H9 (cell line): ENCODE measurements at regions not wholly inside any gene's neighbourhood (a gene's known extent, or its start where the extent isn't known, plus 50 kb on each side); places are given as distances from the start of the nearest gene placed in this dataset.

ENCODE experiments used
- DNase-seq: peaks from one replicate; pipeline ENCODE4 v3.0.0-alpha.2; 2017
- H2AFZ ChIP-seq: one replicate; pipeline ENCODE4 v1.6.1; 2013; ENCODE audit warnings: mild to moderate bottlenecking, low read length, control low read depth, moderate library complexity
- H2AK5ac ChIP-seq: 2 replicates; pipeline ENCODE4 v1.6.1; 2013; ENCODE audit warnings: low read length, control low read depth, mixed read lengths; ENCODE audit not compliant: insufficient read length
- H2BK120ac ChIP-seq: one replicate; pipeline ENCODE4 v1.6.1; 2013; ENCODE audit warnings: low read depth, mild to moderate bottlenecking, low read length, control low read depth, inconsistent platforms; ENCODE audit not compliant: poor library complexity, severe bottlenecking
- H2BK12ac ChIP-seq: 2 replicates; pipeline ENCODE4 v1.6.1; 2013; ENCODE audit warnings: low read length, control low read depth, mixed read lengths, low read depth; ENCODE audit not compliant: insufficient read length
- H2BK15ac ChIP-seq: 2 replicates; pipeline ENCODE4 v1.6.1; 2013; ENCODE audit warnings: low read depth, low read length, control low read depth
- H2BK20ac ChIP-seq: one replicate; pipeline ENCODE4 v1.6.1; 2013; ENCODE audit warnings: low read depth, mild to moderate bottlenecking, low read length, control low read depth, inconsistent platforms; ENCODE audit not compliant: poor library complexity, severe bottlenecking
- H2BK5ac ChIP-seq: 2 replicates; pipeline ENCODE4 v1.6.1; 2013; ENCODE audit warnings: low read length, control low read depth, mixed read lengths; ENCODE audit not compliant: insufficient read length
- H3K14ac ChIP-seq: 2 replicates; pipeline ENCODE4 v1.6.1; 2013; ENCODE audit warnings: low read length, control low read depth; ENCODE audit not compliant: insufficient read depth
- H3K18ac ChIP-seq: 2 replicates; pipeline ENCODE4 v1.6.1; 2013; ENCODE audit warnings: low read depth, mild to moderate bottlenecking, mixed read lengths, low read length, control low read depth; ENCODE audit not compliant: insufficient read length
- H3K23ac ChIP-seq: 2 replicates; pipeline ENCODE4 v1.6.1; 2013; ENCODE audit warnings: low read length, control low read depth, mixed read lengths, low read depth; ENCODE audit not compliant: insufficient read length
- H3K23me2 ChIP-seq: 2 replicates; pipeline ENCODE4 v1.6.1; 2013; ENCODE audit warnings: low read depth, mild to moderate bottlenecking, mixed read lengths, low read length, control low read depth; ENCODE audit not compliant: insufficient read length, poor library complexity, severe bottlenecking
- H3K27ac ChIP-seq: 2 replicates; pipeline ENCODE4 v1.5.1; 2013; ENCODE audit warnings: low read length, control low read depth, mixed read lengths, low read depth; ENCODE audit not compliant: insufficient read length
- H3K27me3 ChIP-seq: 2 replicates; pipeline ENCODE4 v1.6.1; 2013; ENCODE audit warnings: low read length, control low read depth, inconsistent platforms; ENCODE audit not compliant: insufficient read depth
- H3K4ac ChIP-seq: 2 replicates; pipeline ENCODE4 v1.6.1; 2013; ENCODE audit warnings: low read depth, mild to moderate bottlenecking, control low read depth, inconsistent platforms, low read length, moderate library complexity
- H3K4me1 ChIP-seq: 2 replicates; pipeline ENCODE4 v1.6.1; 2013; ENCODE audit warnings: low read length, control low read depth, inconsistent platforms; ENCODE audit not compliant: insufficient read depth
- H3K4me2 ChIP-seq: 2 replicates; pipeline ENCODE4 v1.6.1; 2013; ENCODE audit warnings: low read length, control low read depth, mixed read lengths; ENCODE audit not compliant: insufficient read length, insufficient read depth
- H3K56ac ChIP-seq: 2 replicates; pipeline ENCODE4 v1.6.1; 2013; ENCODE audit warnings: low read depth, mild to moderate bottlenecking, mixed read lengths, low read length, control low read depth; ENCODE audit not compliant: insufficient read length
- H3K79me1 ChIP-seq: 2 replicates; pipeline ENCODE4 v1.6.1; 2013; ENCODE audit warnings: low read depth, mild to moderate bottlenecking, moderate library complexity, low read length, control low read depth, inconsistent platforms; ENCODE audit not compliant: insufficient read depth, poor library complexity, severe bottlenecking
- H3K79me2 ChIP-seq: 2 replicates; pipeline ENCODE4 v1.6.1; 2013; ENCODE audit warnings: low read length, control low read depth, inconsistent platforms; ENCODE audit not compliant: insufficient read depth
- H3K9ac ChIP-seq: 2 replicates; pipeline ENCODE4 v1.6.1; 2013; ENCODE audit warnings: low read length, control low read depth, mixed read lengths; ENCODE audit not compliant: insufficient read length; ENCODE audit errors: extremely low read depth
- H3K9me3 ChIP-seq: one replicate; pipeline ENCODE4 v1.6.1; 2013; ENCODE audit warnings: low read depth, low read length, inconsistent platforms; ENCODE audit not compliant: control insufficient read depth
- H3T11ph ChIP-seq: one replicate; pipeline ENCODE4 v1.6.1; 2013; ENCODE audit warnings: mild to moderate bottlenecking, low read length, control low read depth, inconsistent platforms
- H4K20me1 ChIP-seq: one replicate; pipeline ENCODE4 v1.6.1; 2013; ENCODE audit not compliant: control insufficient read depth, insufficient read length, insufficient read depth
- H4K5ac ChIP-seq: 2 replicates; pipeline ENCODE4 v1.6.1; 2013; ENCODE audit warnings: low read depth, mild to moderate bottlenecking, mixed read lengths, low read length, control low read depth; ENCODE audit not compliant: insufficient read length
- H4K8ac ChIP-seq: replicated peaks from 2 replicates; pipeline ENCODE4 v1.6.1; 2013; ENCODE audit warnings: low read length, control low read depth, mixed read lengths, low read depth; ENCODE audit not compliant: insufficient read length
- H4K91ac ChIP-seq: 2 replicates; pipeline ENCODE4 v1.6.1; 2013; ENCODE audit warnings: low read depth, mild to moderate bottlenecking, moderate library complexity, mixed read lengths, low read length, control low read depth; ENCODE audit not compliant: insufficient read length
- H3K27ac Mint-ChIP-seq, 3 experiments: 2 replicates in 2 of 3; 3 replicates in 1 of 3; pipeline ENCODE4 v1.8.0; 2020 to 2021; ENCODE audit warnings: mixed read lengths in 3 of 3, mild to moderate bottlenecking in 1 of 3, moderate library complexity in 1 of 3
- H3K27me3 Mint-ChIP-seq: 2 replicates; pipeline ENCODE4 v1.8.0; 2021; ENCODE audit warnings: low read depth, mild to moderate bottlenecking, moderate library complexity, mixed read lengths
- H3K36me3 Mint-ChIP-seq, 3 experiments: 2 replicates in 2 of 3; 3 replicates in 1 of 3; pipeline ENCODE4 v1.8.0; 2020 to 2021; ENCODE audit warnings: low read depth in 3 of 3, mixed read lengths in 3 of 3; ENCODE audit not compliant: insufficient read depth in 1 of 3
- H3K4me1 Mint-ChIP-seq, 2 experiments: 2 replicates each; pipeline ENCODE4 v1.8.0; 2020; ENCODE audit warnings: mixed read lengths in 2 of 2
- H3K4me3 Mint-ChIP-seq, 2 experiments: 2 replicates in 1 of 2; 3 replicates in 1 of 2; pipeline ENCODE4 v1.8.0; 2020 to 2021; ENCODE audit warnings: mild to moderate bottlenecking in 2 of 2, mixed read lengths in 2 of 2, moderate library complexity in 1 of 2
- H3K9me3 Mint-ChIP-seq, 2 experiments: 2 replicates in 1 of 2; 3 replicates in 1 of 2; pipeline ENCODE4 v1.8.0; 2020; ENCODE audit warnings: mild to moderate bottlenecking in 2 of 2, mixed read lengths in 2 of 2, moderate library complexity in 1 of 2
- WGBS: extraction: QIAGEN DNeasy Blood & Tissue Kit; methylation state at CpG from one replicate; pipeline ENCODE4 v1.1.7; 2013; ENCODE audit warnings: missing lambda C conversion rate, low lambda C conversion rate, mixed read lengths; ENCODE audit not compliant: insufficient read length; ENCODE audit errors: extremely low coverage; 5-methylcytosine and 5-hydroxymethylcytosine counted together
- TF ChIP-seq, protein P1 (sequence below): fragments of 200-600 bp; sonication (generic); conservative IDR thresholded peaks from 3 replicates; pipeline ENCODE4 v1.8.0; 2021; ENCODE audit warnings: antibody characterized with exemption, mild to moderate bottlenecking

- TF ChIP-seq, protein P1, sequence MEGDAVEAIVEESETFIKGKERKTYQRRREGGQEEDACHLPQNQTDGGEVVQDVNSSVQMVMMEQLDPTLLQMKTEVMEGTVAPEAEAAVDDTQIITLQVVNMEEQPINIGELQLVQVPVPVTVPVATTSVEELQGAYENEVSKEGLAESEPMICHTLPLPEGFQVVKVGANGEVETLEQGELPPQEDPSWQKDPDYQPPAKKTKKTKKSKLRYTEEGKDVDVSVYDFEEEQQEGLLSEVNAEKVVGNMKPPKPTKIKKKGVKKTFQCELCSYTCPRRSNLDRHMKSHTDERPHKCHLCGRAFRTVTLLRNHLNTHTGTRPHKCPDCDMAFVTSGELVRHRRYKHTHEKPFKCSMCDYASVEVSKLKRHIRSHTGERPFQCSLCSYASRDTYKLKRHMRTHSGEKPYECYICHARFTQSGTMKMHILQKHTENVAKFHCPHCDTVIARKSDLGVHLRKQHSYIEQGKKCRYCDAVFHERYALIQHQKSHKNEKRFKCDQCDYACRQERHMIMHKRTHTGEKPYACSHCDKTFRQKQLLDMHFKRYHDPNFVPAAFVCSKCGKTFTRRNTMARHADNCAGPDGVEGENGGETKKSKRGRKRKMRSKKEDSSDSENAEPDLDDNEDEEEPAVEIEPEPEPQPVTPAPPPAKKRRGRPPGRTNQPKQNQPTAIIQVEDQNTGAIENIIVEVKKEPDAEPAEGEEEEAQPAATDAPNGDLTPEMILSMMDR = no peak
- no peak overlapping the region for H4K5ac ChIP-seq
- no peak overlapping the region for H3K27ac Mint-ChIP-seq
- no peaks in the 10 kb centered on the region for H3K79me2 ChIP-seq
- H3K27ac ChIP-seq = no peak overlapping the region
- H2AK5ac ChIP-seq = no peak overlapping the region
- no peak overlapping the region for H4K8ac ChIP-seq
- H4K91ac ChIP-seq = no peak overlapping the region
- no peak overlapping the region for H2BK5ac ChIP-seq
- no peak overlapping the region for H3T11ph ChIP-seq
- H3K14ac ChIP-seq = no peak overlapping the region
- peaks cover 4% of the 10 kb centered on the region; the same call in 1 of the 2 replicates for H3K4me1 ChIP-seq
- H3K79me1 ChIP-seq = no peaks in the 10 kb centered on the region
- no peak overlapping the region for H2AFZ ChIP-seq
- no peak overlapping the region for H3K4me3 Mint-ChIP-seq
- H3K36me3 Mint-ChIP-seq = peaks cover 3 to 15% (median 12%) of the 10 kb centered on the region in 3 experiments
- no peaks in the 10 kb centered on the region for H4K20me1 ChIP-seq
- no peak overlapping the region for H3K4me2 ChIP-seq
- H2BK15ac ChIP-seq = no peak overlapping the region
- H3K4me1 Mint-ChIP-seq = peaks cover 11 to 15% of the 10 kb centered on the region in 2 experiments
- no peaks in the 10 kb centered on the region for H3K27me3 ChIP-seq
- no peak overlapping the region for H2BK20ac ChIP-seq
- no peak overlapping the region for H3K23ac ChIP-seq
- H3K27me3 Mint-ChIP-seq = no peaks in the 10 kb centered on the region; the same call in none of the 2 replicates
- peaks cover 10% of the 10 kb centered on the region for H3K9me3 ChIP-seq
- H3K9ac ChIP-seq = no peak overlapping the region
- H3K4ac ChIP-seq = no peak overlapping the region
- H3K9me3 Mint-ChIP-seq = peaks cover 12 to 16% of the 10 kb centered on the region in 2 experiments
- H3K56ac ChIP-seq = no peak overlapping the region
- H3K23me2 ChIP-seq = no peaks in the 10 kb centered on the region
- no peak overlapping the region for H3K18ac ChIP-seq
- H2BK120ac ChIP-seq = no peak overlapping the region
- DNase-seq = no peak
- H2BK12ac ChIP-seq = no peak overlapping the region
- no CpG with 5 or more reads among the region's 2 CpGs for WGBS
These were observed 81.0 kb upstream of the TMEM17 start for GRCh38 chr2:62586981-62587380.
